Small intestine (tissue), 7 donors: ENCODE measurements at regions not wholly inside any gene's neighbourhood (a gene's known extent, or its start where the extent isn't known, plus 50 kb on each side); places are given as distances from the start of the nearest gene placed in this dataset.

ENCODE experiments used
- DNase-seq, 2 donors: peaks; one replicate each; pipeline versions ENCODE4 v3.0.0 to v3.0.0-alpha.2; 2013
- FAIRE-seq: peaks from 2 replicates; lab custom pipeline; 2012; peaks lifted over from hg19 to GRCh38; lab: Jason Lieb, UNC
- H3K27ac ChIP-seq, 3 donors: one replicate each; pipeline ENCODE4 v1.5.1; 2013; ENCODE audit warnings: low read length in 2 of 3, mild to moderate bottlenecking in 2 of 3, control low read depth in 1 of 3, inconsistent platforms in 1 of 3, low read depth in 1 of 3, moderate library complexity in 1 of 3
- H3K27me3 ChIP-seq, 3 donors: one replicate each; pipeline ENCODE4 v1.6.1; 2013; ENCODE audit warnings: low read length in 3 of 3, inconsistent platforms in 1 of 3; ENCODE audit not compliant: control insufficient read depth in 3 of 3, insufficient read depth in 3 of 3
- H3K36me3 ChIP-seq, 3 donors: one replicate each; pipeline ENCODE4 v1.6.1; 2013; ENCODE audit warnings: low read length in 3 of 3, inconsistent platforms in 1 of 3, low read depth in 1 of 3, mild to moderate bottlenecking in 1 of 3, moderate library complexity in 1 of 3; ENCODE audit not compliant: control insufficient read depth in 3 of 3, insufficient read depth in 2 of 3
- H3K4me1 ChIP-seq, 3 donors: one replicate each; pipeline ENCODE4 v1.6.1; 2013; ENCODE audit warnings: low read length in 2 of 3, inconsistent platforms in 1 of 3, low read depth in 1 of 3, mild to moderate bottlenecking in 1 of 3, moderate library complexity in 1 of 3; ENCODE audit not compliant: control insufficient read depth in 3 of 3, insufficient read depth in 2 of 3
- H3K4me3 ChIP-seq, 3 donors: one replicate each; pipeline ENCODE4 v1.5.1; 2013; ENCODE audit warnings: low read length in 3 of 3, control low read depth in 1 of 3, inconsistent platforms in 1 of 3, low read depth in 1 of 3, mild to moderate bottlenecking in 1 of 3, moderate library complexity in 1 of 3
- H3K9me3 ChIP-seq, 2 donors: one replicate each; pipeline ENCODE4 v1.6.1; 2013; ENCODE audit warnings: low read depth in 1 of 2, low read length in 1 of 2; ENCODE audit not compliant: control insufficient read depth in 2 of 2, insufficient read depth in 1 of 2
- WGBS, 3 donors: extraction: QIAGEN DNeasy Blood & Tissue Kit; methylation state at CpG; one replicate each; pipeline ENCODE4 v1.1.7; 2013; 5-methylcytosine and 5-hydroxymethylcytosine counted together
- donor health status: healthy with polysubstance abuse.
- donor health status: control.
- donor health status: control.
- donor health status: Bipolar disorder and iron deficiency.
- donor health status: healthy.

DNA sequence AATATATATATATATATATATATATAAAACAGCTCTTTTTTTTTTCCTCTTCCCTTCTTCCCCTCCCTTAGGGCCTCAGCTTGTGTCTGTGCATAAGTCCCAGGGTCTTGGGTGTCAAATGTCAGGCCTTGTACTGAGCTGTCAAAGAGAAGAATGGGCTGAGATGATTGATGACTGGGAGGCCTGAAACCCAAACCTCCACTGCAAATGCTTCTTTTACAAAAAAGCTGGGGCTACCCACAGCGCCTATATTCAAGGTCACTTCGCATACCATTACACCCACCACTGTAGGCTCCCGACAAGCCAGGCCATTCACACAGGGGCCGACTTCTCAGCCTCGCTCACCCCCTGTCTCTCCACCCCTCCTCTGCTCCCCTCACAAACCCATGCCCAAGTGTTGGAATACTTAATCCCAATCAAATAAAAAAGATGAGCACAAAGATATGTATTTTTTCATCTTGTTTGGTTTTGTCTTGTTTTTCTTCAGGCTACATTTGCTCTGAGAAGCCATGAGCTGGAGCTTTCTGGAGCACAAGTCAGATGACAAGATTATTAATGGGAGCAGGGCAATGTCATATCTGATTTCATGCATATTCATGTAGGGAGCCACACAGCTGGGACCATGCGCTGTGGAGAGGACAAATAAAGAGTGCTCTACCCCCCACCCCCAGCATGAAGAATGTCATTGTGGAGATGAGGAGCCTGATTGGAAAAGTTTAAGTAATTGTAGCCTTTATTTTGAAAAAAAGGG is 614.4 kb upstream of the NR2F2 start:
- no peaks in the 10 kb centered on the region for H3K36me3 ChIP-seq
- H3K9me3 ChIP-seq = no peaks in the 10 kb centered on the region
- FAIRE-seq (no peak), DNase-seq (no peak)
- no peaks in the 10 kb centered on the region for H3K4me1 ChIP-seq
- no peak overlapping the region for H3K4me3 ChIP-seq
- WGBS, 3 donors = 67 to 79% (median 75%) methylated on average over 6 of the region's 6 CpGs
- no peaks in the 10 kb centered on the region for H3K27me3 ChIP-seq
- no peak overlapping the region for H3K27ac ChIP-seq

DNA sequence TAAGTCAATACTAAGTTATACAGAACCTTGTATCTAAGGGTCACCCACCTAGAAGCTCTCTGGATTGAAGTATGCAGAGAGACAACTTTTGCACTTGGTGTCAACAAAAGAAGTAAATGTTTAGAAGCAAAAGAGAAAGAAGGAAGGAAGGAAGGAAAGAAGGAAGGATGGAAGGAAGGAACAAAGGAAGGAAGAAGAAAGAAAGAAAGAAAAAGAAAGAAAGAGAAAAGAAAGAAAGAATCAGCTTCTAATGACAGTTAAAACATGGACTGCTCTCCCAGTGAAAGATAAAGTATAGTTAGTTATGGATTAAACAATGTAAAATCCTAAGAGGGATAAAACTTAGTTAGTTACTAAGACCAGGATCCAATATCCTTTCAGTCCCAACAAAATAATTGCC is 613.8 kb upstream of the NR2F2 start:
- H3K36me3 ChIP-seq = no peaks in the 10 kb centered on the region
- no peaks in the 10 kb centered on the region for H3K27me3 ChIP-seq
- DNase-seq (no peak), FAIRE-seq (no peak)
- H3K4me3 ChIP-seq = no peak overlapping the region
- H3K27ac ChIP-seq = no peak overlapping the region
- H3K4me1 ChIP-seq = no peaks in the 10 kb centered on the region
- H3K9me3 ChIP-seq = no peaks in the 10 kb centered on the region

DNA sequence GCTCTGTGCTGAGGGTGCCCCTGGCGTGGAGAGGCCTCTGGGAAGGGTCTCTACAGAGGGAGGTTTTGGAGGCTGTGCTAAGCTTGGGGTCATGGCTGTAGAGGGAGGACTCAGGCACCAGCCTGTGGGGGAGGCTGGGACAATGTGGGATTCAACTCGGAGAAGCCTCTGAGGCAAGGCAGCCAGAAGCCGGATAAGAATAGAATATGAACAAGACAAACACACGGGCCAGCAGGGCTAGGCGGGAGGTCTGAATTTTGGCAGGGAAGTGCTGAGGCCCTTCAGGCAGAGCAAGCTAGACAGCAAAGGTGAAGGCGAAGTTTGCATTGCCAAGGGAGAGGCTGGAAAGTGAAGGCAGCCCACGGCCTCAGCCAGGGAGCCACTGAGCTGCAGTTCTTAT is 612.1 kb upstream of the NR2F2 start:
- DNase-seq = no peak
- no peak for FAIRE-seq
- Histone ChIP-seq H3K4me3 (no peak overlapping the region), H3K27me3 (no peaks in the 10 kb centered on the region), H3K4me1 (no peaks in the 10 kb centered on the region), H3K9me3 (no peaks in the 10 kb centered on the region), H3K27ac (no peak overlapping the region), H3K36me3 (no peaks in the 10 kb centered on the region)
- WGBS, 3 donors = 77 to 88% (median 82%) methylated on average over 7 of the region's 7 CpGs

DNA sequence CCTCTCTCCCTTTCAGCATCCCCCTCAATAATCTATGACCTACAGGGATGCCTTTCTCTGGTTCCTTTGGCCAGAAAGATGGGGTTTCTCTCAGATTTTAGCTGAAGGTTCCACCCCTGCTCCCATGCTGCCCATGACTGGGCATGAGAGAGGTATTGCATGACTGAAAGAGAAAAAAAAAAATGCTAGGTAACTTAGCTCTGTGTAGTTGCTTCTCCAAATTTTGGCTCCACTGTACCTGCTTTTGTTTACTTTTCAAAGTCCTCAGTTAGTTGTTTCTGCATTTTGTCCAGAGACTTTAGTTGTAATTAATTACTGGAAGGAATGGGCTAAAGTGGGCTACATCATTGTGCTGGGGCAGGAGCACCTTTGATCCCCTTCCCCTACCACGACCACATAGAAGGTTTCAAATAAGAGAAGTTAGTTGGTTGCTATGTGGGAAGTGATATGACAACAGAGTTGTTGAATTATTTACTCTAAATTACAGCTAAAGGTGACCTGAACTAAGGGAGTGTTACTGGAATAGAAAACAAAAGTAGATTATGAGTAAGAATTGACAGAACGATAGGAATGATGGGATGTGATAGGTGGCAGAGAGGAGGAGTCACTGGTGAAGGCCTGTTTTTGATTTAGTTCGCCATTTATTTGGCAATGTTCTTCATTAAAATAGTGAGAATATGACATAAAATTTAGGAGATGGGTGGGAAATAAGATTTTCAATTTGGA is 605.4 kb upstream of the NR2F2 start:
- Histone ChIP-seq H3K4me1 (no peaks in the 10 kb centered on the region), H3K9me3 (no peaks in the 10 kb centered on the region), H3K27me3 (no peaks in the 10 kb centered on the region), H3K4me3 (no peak overlapping the region), H3K27ac (no peak overlapping the region), H3K36me3 (no peaks in the 10 kb centered on the region)
- WGBS, 3 donors = 61 to 87% (median 64%) methylated on average over 3 of the region's 3 CpGs
- DNase-seq (no peak), FAIRE-seq (no peak)

DNA sequence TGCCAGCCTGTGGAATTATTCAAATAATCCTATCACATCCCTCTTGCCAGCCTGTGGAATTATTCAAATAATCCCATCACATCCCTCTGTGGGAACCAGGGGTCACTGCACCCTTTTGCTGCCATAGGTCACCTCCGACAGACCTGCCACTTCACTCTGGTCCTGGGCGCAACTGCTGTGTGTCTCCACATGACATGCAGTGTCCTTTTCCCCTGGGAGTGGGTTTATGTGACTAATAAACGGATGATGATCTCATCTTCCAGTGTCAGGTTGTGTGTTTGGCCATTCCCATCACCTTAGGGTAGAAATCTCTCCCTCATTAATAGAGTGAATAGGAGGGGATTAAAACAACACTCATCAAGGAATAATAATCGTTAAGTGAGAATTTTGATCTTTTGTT is 603.6 kb upstream of the NR2F2 start:
- H3K4me1 ChIP-seq = no peaks in the 10 kb centered on the region
- H3K36me3 ChIP-seq = no peaks in the 10 kb centered on the region
- no peak overlapping the region for H3K27ac ChIP-seq
- no peaks in the 10 kb centered on the region for H3K9me3 ChIP-seq
- DNase-seq (no peak), FAIRE-seq (no peak)
- no peaks in the 10 kb centered on the region for H3K27me3 ChIP-seq
- 81 to 84% (median 82%) methylated on average over 4 of the region's 4 CpGs for WGBS, 3 donors
- H3K4me3 ChIP-seq = no peak overlapping the region

DNA sequence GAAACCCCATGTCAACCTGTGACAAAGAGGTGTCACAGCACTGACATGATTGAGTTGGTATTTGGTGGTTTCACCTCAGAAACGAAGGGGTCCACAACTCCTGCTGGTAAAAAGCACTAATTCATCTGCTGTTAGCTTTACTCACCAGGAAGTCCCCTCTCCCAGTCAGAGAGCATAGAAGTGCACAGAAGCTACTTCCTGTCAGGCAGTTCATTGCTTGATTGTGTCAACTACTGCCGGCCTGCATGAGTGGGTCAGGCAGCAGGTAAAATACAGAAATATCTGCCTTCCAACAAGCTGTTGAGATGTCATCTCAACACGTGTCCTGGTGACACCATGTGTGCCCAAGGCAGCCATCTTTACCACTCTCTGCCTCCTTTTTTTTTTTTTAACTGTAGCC is 596.6 kb upstream of the NR2F2 start:
- no peak overlapping the region for H3K27ac ChIP-seq
- H3K36me3 ChIP-seq = no peaks in the 10 kb centered on the region
- FAIRE-seq (no peak), DNase-seq (no peak)
- H3K27me3 ChIP-seq = no peaks in the 10 kb centered on the region
- H3K4me3 ChIP-seq = no peak overlapping the region
- 45 to 48% (median 47%) methylated on average over 3 of the region's 3 CpGs for WGBS, 3 donors
- no peaks in the 10 kb centered on the region for H3K9me3 ChIP-seq
- no peaks in the 10 kb centered on the region for H3K4me1 ChIP-seq

DNA sequence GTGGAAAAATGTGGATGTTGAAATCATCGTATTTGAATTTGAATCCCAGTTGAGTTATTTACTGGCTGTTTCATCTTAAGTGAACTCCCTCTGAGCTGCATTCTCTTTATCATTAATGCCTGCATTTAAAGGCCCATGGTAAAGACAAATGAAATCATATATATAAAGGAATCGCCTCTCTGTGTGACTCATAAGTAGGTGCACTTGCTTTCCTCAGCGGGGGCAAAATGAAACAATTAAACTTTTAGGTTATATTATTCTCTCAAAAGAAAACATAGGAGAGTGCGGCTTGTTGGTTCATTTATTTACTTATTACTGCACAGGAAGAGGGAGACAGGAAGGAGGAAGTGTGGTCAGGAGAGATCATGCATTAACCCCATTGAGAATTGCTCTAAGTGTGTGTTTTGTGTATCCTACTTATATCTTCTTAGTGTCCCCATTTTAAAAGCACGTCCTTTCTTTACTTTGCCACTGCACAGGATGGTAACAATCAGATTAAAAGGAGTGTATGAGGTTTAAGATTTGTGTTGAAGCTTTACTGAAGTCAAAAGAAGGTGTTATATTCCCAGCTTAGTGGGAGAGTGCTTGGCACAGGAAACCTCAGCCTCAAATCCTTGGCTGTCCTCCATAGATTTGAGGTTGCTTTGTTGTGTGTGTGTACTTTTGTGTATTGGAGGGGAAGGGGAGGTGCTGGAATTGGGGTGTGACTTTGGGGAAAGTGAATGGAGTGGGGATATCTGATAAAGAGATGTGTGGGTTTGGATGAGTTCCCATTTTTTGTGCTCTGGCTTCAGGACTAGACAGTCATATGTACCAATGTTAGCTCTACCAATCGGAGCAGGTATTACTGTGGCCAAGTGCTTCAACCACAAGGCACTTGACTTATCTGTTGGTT is 595.8 kb upstream of the NR2F2 start:
- no peak for FAIRE-seq

DNA sequence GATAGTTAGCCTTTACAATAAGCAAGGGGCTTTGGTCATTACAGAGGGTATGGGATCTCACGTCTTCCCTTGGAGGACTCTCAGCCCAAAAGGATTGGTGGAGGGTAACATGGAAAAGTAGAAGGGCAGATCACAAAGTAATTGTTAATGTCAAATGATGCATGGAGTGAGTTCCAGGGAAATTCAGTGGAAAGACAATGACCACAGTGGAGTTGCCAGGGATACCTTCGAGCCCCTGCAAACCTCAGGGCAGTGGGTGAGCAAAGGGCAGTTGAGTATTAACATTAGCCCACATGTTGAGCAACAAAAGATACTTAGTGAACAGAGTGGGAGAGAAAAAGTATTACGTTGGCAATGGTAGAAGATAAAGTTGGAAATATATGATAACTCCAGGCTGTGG is 593.4 kb upstream of the NR2F2 start:
- H3K9me3 ChIP-seq = no peaks in the 10 kb centered on the region
- H3K4me1 ChIP-seq = no peaks in the 10 kb centered on the region
- H3K27me3 ChIP-seq = no peaks in the 10 kb centered on the region
- WGBS, 3 donors = 73 to 81% (median 77%) methylated on average over 3 of the region's 3 CpGs
- no peak overlapping the region for H3K27ac ChIP-seq
- H3K36me3 ChIP-seq = no peaks in the 10 kb centered on the region
- DNase-seq = no peak
- FAIRE-seq = no peak
- H3K4me3 ChIP-seq = no peak overlapping the region

More for the DNA sequence above, 595.8 kb upstream of the NR2F2 start:
- no peaks in the 10 kb centered on the region for H3K27me3 ChIP-seq
- no peak overlapping the region for H3K27ac ChIP-seq
- H3K9me3 ChIP-seq = no peaks in the 10 kb centered on the region
- no peak for DNase-seq
- no peak overlapping the region for H3K4me3 ChIP-seq
- 66 to 70% (median 69%) methylated on average over 6 of the region's 6 CpGs for WGBS, 3 donors
- H3K4me1 ChIP-seq = no peaks in the 10 kb centered on the region
- no peaks in the 10 kb centered on the region for H3K36me3 ChIP-seq
